ENCODE measurements at regions not wholly inside any gene's neighbourhood (a gene's known extent, or its start where the extent isn't known, plus 50 kb on each side); places are given as distances from the start of the nearest gene placed in this dataset.

GRCh38 chr3:69605867-69606266 is 133.4 kb upstream of the MITF start:
- Histone ChIP-seq H3K27me3 (replicated peaks; ENCODE audit: insufficient read depth) (no peaks in the 10 kb centered on the region), H3K4me3 (no peak overlapping the region), H3K4me1 (replicated peaks) (no peaks in the 10 kb centered on the region), H3K36me3 (no peaks in the 10 kb centered on the region), H3K9me3 (no peaks in the 10 kb centered on the region), H3K27ac (no peak overlapping the region)
- intact Hi-C loops (cut with DNase I) = no loop called here
- WGBS = 75% methylated on average over 4 of the region's 4 CpGs
- no peak for DNase-seq (ENCODE audit: low spot score)
- no peak for TF ChIP-seq CTCF (IDR thresholded peaks at IDR 0.05)
- TF ChIP-seq POLR2AphosphoS5 (IDR thresholded peaks at IDR 0.05) = no peak
- no peak for TF ChIP-seq POLR2A (IDR thresholded peaks at IDR 0.05)

GRCh38 chr3:69604735-69605450 is 134.4 kb upstream of the MITF start:
- WGBS = 67% methylated on average over 8 of the region's 8 CpGs
- no peak for TF ChIP-seq POLR2AphosphoS5 (IDR thresholded peaks at IDR 0.05)
- no peak for TF ChIP-seq CTCF (IDR thresholded peaks at IDR 0.05)
- TF ChIP-seq POLR2A (IDR thresholded peaks at IDR 0.05) = no peak
- H3K27ac ChIP-seq = no peak overlapping the region
- intact Hi-C loops (cut with DNase I) = no loop called here
- no peaks in the 10 kb centered on the region for H3K36me3 ChIP-seq
- no peak for DNase-seq (ENCODE audit: low spot score)
- H3K4me3 ChIP-seq = no peak overlapping the region
- no peaks in the 10 kb centered on the region for H3K4me1 ChIP-seq (replicated peaks)
- H3K9me3 ChIP-seq = no peaks in the 10 kb centered on the region
- no peaks in the 10 kb centered on the region for H3K27me3 ChIP-seq (replicated peaks; ENCODE audit: insufficient read depth)

GRCh38 chr3:69602112-69602511 is 137.2 kb upstream of the MITF start:
- 88% methylated on average over 4 of the region's 4 CpGs for WGBS
- Histone ChIP-seq H3K27ac (no peak overlapping the region), H3K36me3 (no peaks in the 10 kb centered on the region), H3K27me3 (replicated peaks; ENCODE audit: insufficient read depth) (no peaks in the 10 kb centered on the region), H3K9me3 (no peaks in the 10 kb centered on the region), H3K4me1 (replicated peaks) (no peaks in the 10 kb centered on the region), H3K4me3 (no peak overlapping the region)
- no peak for DNase-seq (ENCODE audit: low spot score)
- intact Hi-C loops (cut with DNase I) = no loop called here
- no peak for TF ChIP-seq CTCF (IDR thresholded peaks at IDR 0.05)
- TF ChIP-seq POLR2A (IDR thresholded peaks at IDR 0.05) = no peak
- TF ChIP-seq POLR2AphosphoS5 (IDR thresholded peaks at IDR 0.05) = no peak

GRCh38 chr3:69594286-69594685 is 145.0 kb upstream of the MITF start:
- intact Hi-C loops (cut with DNase I) = no loop called here
- 98% methylated on average over 2 of the region's 2 CpGs for WGBS

More at GRCh38 chr3:69594286-69594685, 145.0 kb upstream of the MITF start:
- no peaks in the 10 kb centered on the region for H3K27me3 ChIP-seq (replicated peaks; ENCODE audit: insufficient read depth)
- H3K4me1 ChIP-seq (replicated peaks) = no peaks in the 10 kb centered on the region
- no peak for DNase-seq (ENCODE audit: low spot score)
- no peak overlapping the region for H3K4me3 ChIP-seq
- no peak overlapping the region for H3K27ac ChIP-seq
- H3K36me3 ChIP-seq = no peaks in the 10 kb centered on the region
- no peak for TF ChIP-seq CTCF (IDR thresholded peaks at IDR 0.05)
- no peak for TF ChIP-seq POLR2AphosphoS5 (IDR thresholded peaks at IDR 0.05)
- TF ChIP-seq POLR2A (IDR thresholded peaks at IDR 0.05) = no peak
- H3K9me3 ChIP-seq = no peaks in the 10 kb centered on the region
